GM12878 (cell line): ENCODE measurements at regions not wholly inside any gene's neighbourhood (a gene's known extent, or its start where the extent isn't known, plus 50 kb on each side); places are given as distances from the start of the nearest gene placed in this dataset.

Experiments
- EED ChIP-seq: sonication (generic); IDR thresholded peaks from 2 replicates; pipeline ENCODE4 v1.6.1; 2016; ENCODE audit warnings: antibody characterized with exemption, low read depth
- MEF2A ChIP-seq: IDR thresholded peaks from 2 replicates; pipeline ENCODE4 v1.6.1; 2011; ENCODE audit warnings: low read depth, mild to moderate bottlenecking, low read length, moderate library complexity; ENCODE audit not compliant: insufficient read depth
- NBN ChIP-seq: fragments of 450-650 bp; IDR thresholded peaks from 2 replicates; pipeline ENCODE4 v1.6.1; 2016
- YBX1 ChIP-seq: fragments of 450-650 bp; IDR thresholded peaks from 2 replicates; pipeline ENCODE4 v1.6.1; 2016; ENCODE audit warnings: antibody characterized with exemption
- TF ChIP-seq, protein P1 (sequence below): fragments of 450-650 bp; IDR thresholded peaks from 2 replicates; pipeline ENCODE4 v1.6.1; 2016; ENCODE audit warnings: mild to moderate bottlenecking, moderate library complexity, borderline replicate concordance
- TF ChIP-seq, protein P2 (sequence below): fragments of 450-650 bp; IDR thresholded peaks from 2 replicates; pipeline ENCODE4 v1.6.1; 2017; ENCODE audit warnings: mild to moderate bottlenecking, moderate library complexity

DNA sequence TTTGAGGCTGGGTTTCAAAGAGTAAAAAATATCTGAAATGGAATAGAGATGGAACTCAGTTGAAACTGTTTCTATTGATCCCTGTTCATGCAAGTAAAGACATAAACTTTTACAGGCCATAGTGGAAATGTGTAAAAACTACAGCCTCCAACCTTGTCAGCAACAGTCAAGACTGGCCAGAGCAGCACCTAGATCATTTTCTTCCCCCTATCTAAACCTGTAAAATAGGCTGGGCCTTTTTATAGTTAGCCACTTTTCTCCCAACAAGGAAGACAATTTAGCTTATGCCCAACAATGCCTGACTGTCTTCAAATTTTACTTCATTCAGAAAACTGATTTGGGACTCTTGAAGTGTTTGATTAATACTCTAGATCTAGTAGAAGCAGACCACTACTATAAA lies 91.5 kb upstream of the CMC1 start (continued):
- TF ChIP-seq, protein P1, sequence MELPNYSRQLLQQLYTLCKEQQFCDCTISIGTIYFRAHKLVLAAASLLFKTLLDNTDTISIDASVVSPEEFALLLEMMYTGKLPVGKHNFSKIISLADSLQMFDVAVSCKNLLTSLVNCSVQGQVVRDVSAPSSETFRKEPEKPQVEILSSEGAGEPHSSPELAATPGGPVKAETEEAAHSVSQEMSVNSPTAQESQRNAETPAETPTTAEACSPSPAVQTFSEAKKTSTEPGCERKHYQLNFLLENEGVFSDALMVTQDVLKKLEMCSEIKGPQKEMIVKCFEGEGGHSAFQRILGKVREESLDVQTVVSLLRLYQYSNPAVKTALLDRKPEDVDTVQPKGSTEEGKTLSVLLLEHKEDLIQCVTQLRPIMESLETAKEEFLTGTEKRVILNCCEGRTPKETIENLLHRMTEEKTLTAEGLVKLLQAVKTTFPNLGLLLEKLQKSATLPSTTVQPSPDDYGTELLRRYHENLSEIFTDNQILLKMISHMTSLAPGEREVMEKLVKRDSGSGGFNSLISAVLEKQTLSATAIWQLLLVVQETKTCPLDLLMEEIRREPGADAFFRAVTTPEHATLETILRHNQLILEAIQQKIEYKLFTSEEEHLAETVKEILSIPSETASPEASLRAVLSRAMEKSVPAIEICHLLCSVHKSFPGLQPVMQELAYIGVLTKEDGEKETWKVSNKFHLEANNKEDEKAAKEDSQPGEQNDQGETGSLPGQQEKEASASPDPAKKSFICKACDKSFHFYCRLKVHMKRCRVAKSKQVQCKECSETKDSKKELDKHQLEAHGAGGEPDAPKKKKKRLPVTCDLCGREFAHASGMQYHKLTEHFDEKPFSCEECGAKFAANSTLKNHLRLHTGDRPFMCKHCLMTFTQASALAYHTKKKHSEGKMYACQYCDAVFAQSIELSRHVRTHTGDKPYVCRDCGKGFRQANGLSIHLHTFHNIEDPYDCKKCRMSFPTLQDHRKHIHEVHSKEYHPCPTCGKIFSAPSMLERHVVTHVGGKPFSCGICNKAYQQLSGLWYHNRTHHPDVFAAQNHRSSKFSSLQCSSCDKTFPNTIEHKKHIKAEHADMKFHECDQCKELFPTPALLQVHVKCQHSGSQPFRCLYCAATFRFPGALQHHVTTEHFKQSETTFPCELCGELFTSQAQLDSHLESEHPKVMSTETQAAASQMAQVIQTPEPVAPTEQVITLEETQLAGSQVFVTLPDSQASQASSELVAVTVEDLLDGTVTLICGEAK, result no peak
- TF ChIP-seq, protein P2, sequence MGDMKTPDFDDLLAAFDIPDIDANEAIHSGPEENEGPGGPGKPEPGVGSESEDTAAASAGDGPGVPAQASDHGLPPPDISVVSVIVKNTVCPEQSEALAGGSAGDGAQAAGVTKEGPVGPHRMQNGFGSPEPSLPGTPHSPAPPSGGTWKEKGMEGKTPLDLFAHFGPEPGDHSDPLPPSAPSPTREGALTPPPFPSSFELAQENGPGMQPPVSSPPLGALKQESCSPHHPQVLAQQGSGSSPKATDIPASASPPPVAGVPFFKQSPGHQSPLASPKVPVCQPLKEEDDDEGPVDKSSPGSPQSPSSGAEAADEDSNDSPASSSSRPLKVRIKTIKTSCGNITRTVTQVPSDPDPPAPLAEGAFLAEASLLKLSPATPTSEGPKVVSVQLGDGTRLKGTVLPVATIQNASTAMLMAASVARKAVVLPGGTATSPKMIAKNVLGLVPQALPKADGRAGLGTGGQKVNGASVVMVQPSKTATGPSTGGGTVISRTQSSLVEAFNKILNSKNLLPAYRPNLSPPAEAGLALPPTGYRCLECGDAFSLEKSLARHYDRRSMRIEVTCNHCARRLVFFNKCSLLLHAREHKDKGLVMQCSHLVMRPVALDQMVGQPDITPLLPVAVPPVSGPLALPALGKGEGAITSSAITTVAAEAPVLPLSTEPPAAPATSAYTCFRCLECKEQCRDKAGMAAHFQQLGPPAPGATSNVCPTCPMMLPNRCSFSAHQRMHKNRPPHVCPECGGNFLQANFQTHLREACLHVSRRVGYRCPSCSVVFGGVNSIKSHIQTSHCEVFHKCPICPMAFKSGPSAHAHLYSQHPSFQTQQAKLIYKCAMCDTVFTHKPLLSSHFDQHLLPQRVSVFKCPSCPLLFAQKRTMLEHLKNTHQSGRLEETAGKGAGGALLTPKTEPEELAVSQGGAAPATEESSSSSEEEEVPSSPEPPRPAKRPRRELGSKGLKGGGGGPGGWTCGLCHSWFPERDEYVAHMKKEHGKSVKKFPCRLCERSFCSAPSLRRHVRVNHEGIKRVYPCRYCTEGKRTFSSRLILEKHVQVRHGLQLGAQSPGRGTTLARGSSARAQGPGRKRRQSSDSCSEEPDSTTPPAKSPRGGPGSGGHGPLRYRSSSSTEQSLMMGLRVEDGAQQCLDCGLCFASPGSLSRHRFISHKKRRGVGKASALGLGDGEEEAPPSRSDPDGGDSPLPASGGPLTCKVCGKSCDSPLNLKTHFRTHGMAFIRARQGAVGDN, result no peak
- TF ChIP-seq MEF2A, result no peak
- TF ChIP-seq NBN, result no peak
- TF ChIP-seq YBX1, result no peak
- no peak for TF ChIP-seq EED
